GM19023 (cell line): ENCODE measurements at regions not wholly inside any gene's neighbourhood (a gene's known extent, or its start where the extent isn't known, plus 50 kb on each side); places are given as distances from the start of the nearest gene placed in this dataset.
"Not testable (repeated sequence)": the region's sequence is repeated elsewhere in the genome, so short reads cannot be mapped to it uniquely, and the experiment has no call there.

ENCODE experiments used
- ATAC-seq: cut with Tn5 transposase; IDR thresholded peaks from one replicate; pipeline ENCODE4 v1.9.1; 2021; ENCODE audit warnings: mild to moderate bottlenecking, moderate library complexity; ENCODE audit not compliant: unreplicated experiment

DNA sequence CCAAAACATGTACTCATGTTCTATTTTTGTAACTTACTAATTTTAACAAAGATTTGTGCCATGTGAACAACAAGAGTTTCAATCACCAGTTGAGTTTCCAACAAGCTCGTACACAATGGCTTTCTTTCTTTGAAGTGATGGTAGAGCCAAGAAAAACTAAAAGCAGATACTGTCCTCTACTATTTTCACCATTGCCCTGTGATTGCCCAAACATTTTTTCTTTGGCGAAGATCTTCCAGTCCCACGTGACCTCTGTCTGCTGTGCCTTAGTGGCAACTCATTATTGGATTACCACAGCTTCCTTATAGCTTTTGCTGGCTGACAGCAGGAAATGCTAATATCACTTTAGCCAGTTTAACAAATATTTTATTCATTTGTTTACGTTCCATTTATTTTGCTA lies 1147.1 kb downstream of the STIM2 start:
- no peak for ATAC-seq

DNA sequence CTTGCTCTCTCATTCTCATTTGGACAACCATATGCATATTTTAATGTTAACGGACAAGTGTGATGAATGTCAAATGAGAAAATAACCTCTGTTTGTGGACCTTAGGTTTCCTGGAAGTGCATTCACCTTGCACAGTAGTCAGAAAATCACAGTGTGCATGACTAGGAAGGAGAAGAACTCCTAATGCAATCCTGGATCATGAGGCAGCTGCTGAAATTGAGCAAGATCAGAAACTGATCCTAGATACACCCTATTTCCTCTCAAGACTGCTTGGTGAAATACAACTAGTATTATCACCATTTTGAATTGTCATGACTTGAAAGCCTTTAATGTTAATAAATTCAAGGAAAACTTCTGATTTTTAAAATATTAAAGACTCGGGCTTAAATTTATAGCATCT lies 1148.9 kb downstream of the STIM2 start:
- ATAC-seq = no peak

DNA sequence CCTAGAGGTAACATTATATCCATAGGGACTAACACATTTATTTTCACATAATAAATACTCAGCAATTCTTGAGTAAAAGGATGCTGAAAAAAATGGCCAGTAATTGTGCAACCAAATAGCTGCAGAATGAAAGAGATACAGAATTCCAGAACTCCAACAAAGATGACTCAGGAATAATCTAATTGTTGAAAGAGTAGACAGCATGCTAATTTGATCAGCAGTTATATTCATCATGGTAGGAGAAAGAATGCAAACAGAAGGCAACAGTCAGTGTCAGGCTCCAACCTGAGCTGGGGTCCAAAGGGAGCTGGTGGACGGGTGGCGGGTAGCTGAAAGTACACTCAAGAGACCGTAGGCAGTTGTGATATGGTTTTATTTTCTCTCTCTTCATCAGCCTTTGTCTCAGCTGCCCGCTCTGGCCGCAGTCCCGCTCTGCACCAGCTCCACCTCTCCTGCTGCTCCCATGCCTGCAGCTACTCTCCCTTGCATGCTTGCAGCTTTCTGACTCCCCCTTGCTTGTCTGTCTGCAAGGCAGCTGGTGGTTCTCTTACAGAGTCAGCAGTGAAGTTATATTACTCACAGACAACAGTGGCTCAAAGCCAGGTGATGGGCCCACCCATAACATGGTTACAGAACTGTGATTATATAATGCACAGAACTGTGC lies 1150.1 kb downstream of the STIM2 start:
- ATAC-seq = no peak

DNA sequence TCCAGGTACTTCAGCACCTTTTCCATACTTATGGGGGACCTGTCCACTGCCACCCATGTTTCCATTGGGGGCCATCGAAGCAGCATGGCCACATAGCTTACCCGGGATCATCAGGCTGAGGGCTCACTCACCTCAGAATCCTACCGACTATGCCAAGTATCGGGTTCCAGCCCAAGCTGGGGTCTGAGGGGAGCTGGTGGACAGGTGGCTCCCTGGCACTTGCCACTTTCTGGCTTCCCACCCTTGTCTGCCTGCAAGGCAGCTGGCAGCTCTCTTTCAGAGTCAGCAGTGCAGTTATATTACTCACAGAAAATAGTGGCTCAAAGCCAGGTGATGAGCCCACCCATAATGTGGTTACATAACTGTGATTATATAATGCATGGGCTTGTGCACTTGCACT lies 1153.8 kb downstream of the STIM2 start:
- ATAC-seq = no peak

DNA sequence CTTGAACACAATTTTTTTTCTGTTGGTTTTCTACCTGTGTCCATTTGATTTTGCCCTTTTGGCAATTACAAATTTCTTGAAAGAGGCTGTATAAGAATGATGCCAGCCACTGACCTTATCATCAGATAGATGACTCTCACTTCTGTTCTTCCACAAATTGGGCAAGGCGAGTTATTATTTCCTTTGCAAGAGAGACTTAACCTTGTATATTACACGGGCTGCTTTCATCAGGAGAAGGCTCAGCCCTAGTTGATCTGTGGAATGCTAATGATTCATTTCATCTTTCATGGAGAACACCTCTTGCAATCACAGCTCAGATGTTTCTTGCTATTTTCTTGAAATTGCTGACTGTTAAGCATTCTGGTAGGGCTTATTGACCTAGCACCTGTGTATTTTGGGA lies 1155.4 kb downstream of the STIM2 start:
- ATAC-seq = no peak

DNA sequence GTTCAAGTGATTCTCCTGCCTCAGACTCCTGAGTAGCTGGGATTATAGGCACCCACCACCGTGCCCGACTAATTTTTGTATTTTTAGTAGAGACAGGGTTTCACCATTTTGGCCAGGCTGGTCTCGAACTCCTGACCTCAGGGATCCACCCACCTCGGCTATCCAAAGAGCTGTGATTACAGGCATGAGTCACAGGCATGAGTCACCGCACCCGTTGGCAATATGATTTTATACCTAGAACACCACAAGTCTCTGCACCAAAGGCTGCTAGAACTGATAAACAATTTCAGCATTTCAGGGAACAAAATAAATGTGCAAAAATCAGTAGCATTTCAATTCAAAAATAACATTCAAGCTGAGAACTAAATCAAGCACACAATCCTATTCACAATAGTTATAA lies 1177.6 kb downstream of the STIM2 start:
- not testable (repeated sequence) for ATAC-seq

DNA sequence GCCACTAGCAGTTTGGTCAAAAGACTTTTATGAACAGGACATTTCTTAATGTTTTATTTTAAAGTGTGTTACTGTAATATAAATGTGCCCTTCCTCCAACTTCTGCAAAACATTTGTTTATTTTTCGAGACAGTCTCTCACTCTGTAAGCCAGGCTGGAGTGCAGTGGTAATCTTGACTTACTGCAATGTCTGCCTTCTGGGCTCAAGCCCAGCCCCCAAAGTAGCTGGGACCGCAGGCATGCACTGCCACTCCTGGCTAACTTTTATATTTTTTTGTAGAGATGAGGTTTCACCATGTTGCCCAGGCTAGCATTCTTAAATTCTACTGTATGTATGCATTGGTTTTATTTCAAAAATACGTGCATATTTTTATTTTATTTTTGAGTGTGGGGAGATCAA lies 1201.9 kb downstream of the STIM2 start:
- ATAC-seq = no peak

DNA sequence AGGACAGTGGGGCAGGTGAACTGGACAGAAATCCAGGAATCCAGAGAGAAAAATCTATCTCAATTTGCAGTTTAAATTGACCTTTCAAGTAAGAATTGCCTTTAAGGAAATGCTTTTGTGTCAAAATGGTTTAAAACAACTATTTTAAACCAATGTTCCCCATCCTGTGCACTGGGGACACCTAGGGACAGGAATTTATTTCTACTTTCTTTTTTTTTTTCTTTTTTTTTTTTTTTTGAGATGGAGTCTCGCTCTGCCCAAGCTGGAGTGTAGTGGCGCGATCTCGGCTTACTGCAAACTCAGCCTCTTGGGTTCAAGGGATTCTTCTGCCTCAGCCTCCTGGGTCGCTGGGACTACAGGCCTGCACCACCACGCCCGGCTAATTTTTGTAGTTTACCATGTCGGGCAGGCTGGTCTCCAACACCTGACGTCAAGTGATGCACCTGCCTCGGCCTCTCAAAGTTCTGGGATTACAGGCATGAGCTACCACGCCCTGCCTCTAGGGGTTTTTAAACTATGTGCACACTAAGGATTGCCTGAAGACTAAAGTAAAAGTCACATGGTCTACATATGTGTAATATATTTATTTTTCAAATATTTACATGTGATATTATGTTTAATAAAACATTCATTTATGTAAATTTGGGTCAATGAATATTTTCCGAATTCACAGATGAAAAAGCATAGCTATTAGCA lies 1213.4 kb downstream of the STIM2 start:
- no peak for ATAC-seq

DNA sequence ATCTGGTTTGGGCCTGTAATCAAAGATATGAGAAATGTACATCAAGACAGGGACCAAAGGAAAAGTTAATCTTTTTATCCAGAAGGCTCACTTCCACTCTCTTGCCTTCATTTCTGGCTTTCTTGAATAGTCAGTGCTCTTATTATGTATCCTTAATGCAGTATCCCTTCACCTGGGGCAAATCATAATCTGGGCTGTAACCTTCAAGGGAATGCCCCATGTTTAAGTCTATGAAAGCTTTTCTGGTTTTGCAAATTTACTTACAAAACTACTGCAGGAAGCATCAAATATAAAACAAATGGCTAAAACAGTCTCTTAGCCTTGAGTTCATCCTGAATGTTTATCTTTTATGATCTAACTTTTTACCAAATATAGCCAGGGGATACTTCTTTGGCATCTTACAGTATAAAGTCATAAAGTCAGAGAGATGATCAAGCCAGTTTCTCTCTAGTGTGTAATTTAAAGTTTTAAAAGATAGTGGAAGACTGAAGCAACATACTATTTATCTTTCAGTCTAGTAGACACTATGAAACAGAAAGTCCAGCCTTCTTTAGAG lies 1214.8 kb downstream of the STIM2 start:
- no peak for ATAC-seq

DNA sequence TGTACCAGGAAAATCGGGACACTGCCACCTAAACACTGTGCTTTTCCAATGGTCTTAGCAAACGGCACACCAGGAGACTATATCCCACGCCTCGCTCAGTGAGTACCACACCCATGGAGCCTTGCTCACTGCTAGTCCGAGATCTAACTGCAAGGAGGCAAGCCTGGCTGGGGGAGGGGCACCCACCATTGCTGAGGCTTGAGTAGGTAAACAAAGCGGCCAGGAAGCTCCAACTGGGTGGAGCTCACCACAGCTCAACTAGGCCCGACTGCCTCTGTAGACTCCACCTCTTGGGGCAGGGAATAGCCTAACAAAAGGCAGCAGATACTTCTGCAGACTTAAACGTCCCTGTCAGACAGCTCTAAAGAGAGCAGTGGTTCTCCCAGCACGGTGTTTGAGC lies 1216.6 kb downstream of the STIM2 start:
- not testable (repeated sequence) for ATAC-seq

DNA sequence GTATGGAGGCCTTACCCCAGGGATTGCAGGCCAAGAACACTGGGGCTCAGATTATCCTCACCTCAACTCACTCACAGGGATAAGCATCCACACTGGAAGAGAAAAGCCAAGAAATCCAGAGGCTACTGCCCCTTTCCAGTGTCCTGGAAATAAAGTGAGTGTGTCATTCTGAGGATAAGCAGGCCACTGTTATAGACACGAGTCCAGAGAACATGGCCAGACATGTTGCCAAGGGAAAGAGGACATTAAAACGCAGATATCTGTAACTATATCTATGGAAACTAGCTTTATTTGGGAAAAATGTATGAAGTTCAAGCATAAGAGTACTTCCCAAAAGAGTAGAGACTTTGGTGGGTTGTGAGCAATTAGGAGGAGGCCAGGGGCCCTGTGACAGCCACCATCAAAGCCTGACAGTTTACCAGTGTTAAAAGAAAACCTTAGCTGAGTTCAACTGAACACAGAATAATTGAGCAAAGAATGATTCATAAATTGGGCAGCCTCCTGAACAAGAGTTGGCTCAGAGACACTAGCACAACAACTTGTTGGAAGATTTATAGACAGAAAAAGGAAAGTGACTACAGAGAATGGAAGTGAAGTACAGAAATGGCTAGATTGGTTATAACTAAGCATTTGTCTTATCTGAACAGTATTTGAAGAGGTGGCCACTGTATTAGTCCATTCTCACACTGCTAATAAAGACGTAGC lies 1222.2 kb downstream of the STIM2 start:
- ATAC-seq = no peak

DNA sequence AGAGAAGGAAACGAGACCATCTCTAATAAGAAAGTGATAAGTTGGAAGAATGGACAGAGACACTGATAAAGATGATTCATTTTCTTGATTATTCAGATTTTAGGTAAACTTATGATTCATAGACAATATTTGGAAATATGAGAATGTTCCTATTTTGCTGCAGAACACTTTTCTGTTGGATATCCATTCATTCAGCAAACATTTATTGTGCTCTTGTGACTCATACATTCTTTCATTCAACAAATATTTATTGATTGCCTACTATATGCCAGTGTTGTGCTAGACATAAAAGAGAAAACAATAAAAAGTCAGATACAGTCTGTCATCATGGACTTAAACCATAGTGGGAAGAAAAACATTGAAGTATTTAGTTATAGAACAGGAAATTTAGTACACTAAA lies 1232.0 kb downstream of the STIM2 start:
- no peak for ATAC-seq

DNA sequence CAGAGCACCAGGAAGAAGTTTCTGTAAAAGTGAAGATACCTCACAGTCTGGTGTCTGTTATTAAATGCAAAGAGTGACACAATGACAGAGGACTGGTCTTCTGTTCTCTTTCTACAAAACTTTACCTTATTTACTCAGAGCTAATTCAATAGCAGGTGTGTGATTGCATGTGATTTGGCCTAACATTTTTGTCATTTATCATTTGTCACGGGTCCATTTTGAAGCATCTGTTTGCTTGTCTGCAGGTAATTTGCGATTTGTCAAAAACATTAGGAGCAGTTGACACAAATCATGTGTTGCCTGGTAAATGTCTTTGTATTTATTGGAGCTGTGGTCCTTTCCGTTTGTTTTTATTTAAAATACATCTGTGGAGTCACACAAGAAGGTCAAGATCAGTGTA lies 1232.4 kb downstream of the STIM2 start:
- no peak for ATAC-seq

DNA sequence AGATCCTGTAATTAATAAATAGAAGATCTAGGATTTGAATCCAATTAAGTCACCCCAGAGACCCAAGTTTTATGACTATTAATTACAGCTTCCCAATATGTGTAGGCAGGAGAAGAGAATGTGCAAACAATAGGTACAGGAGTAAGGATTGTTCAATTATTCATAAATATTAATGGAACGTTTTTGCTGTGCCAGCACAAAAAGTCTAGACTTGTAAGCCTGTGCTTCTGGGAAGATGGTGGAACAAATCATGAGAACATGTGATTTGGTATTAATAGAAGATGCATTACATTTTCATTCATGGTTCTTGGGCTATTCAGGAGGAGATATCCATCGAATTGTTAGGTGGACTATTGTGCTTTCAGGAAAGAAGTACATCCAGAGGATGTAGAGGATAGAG lies 1240.9 kb downstream of the STIM2 start:
- ATAC-seq = no peak

DNA sequence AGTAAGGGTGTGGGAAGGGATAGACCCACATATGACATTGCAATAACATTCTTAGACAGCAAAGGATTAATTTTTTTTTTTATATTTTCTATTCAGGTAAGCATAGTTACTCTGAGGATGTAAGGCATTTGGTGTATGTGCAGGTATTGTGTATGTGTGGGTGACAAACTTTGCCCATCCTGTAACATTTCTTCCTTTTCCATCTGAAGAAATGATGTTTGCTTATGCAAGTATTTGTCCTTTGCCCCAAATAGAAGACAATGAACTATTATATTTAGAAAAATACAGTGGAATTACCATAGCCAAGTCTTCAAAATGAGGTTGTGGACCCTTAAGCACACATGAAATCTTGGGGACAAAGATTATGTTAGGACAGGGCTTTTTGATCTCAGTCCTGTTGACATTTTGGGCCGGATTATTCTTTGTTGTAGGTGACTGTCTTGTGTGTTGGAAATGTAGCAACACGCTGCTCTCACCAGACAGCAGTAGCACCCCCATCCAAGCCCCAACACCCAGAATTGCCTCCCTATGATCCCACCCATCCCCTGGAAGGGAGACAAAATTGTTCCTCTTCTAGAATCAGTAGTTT lies 1244.7 kb downstream of the STIM2 start:
- no peak for ATAC-seq

DNA sequence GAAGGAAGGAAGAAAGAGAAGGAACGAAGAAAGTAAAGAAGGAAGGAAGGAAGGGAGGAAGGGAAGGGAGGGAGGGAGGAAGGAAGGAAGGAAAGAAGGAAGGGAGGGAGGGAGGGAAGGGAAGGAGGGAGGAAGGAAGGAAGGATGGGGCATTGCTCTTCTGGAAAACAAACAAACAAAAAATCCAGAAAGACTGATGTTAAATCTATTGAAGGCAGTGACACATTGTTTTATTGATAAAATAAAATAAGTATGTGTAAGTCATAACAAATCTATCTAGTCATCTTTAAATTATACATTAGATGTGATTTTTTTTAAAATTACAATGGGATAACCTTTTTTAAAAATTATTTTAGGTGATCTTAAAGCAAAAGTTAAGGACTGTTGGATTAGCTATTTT lies 1245.5 kb downstream of the STIM2 start:
- no peak for ATAC-seq

DNA sequence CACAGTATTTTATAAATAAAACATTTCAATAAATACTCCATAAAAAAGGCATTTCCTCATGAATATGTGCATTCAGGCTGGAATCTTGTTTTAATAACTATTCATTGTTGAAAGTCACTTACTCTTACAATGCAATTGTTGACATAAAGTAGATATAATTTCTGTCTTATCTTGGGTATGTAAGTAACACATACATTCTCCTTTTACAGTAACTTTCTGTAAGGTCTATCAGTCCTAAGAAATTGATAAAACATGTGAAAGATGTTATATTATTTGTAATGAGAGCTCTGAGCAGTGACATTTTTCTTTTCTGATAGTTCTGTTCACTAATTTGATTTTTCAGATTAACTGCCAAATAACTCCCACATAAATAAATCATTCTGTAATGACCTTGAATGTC lies 1249.2 kb downstream of the STIM2 start:
- no peak for ATAC-seq

DNA sequence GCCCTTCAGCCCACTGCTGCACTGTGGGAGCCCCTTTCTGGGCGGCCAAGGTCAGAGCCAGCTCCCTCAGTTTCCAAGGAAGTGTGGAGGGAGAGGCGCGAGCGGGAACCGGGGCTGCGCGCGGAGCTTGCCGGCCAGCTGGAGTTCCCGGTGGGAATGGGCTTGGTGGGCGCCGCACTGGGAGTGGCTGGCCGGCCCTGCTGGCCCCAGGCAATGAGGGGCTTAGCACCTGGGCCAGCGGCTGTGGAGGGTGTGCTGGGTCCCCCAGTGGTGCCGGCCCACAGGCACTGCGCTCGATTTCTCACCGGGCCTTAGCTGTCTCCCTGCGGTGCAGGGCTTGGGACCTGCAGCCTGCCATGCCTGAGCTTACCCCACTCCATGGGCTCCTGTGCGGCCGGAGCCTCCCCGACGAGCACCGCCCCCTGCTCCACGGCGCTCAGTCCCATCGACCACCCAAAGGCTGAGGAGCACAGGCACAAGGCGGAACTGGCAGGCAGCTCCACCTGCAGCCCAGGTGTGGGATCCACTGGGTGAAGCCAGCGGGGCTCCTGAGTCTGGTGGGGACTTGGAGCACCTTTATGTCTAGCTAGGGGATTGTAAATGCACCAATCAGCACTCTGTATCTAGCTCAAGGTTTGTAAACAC lies 1252.2 kb downstream of the STIM2 start:
- ATAC-seq = not testable (repeated sequence)

DNA sequence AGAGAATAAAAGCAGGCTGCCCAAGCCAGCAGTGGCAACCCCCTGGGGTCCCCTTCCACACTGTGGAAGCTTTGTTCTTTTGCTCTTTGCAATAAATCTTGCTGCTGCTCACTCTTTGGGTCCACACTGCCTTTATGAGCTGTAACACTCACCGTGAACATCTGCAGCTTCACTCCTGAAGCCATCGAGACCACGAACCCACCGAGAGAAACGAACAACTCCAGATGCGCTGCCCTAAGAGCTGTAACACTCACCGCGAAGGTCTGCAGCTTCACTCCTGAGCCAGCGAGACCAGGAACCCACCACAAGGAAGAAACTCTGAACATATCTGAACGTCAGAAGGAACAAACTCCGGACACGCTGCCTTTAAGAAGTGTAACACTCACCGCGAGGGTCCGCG lies 1252.9 kb downstream of the STIM2 start:
- ATAC-seq = not testable (repeated sequence)

DNA sequence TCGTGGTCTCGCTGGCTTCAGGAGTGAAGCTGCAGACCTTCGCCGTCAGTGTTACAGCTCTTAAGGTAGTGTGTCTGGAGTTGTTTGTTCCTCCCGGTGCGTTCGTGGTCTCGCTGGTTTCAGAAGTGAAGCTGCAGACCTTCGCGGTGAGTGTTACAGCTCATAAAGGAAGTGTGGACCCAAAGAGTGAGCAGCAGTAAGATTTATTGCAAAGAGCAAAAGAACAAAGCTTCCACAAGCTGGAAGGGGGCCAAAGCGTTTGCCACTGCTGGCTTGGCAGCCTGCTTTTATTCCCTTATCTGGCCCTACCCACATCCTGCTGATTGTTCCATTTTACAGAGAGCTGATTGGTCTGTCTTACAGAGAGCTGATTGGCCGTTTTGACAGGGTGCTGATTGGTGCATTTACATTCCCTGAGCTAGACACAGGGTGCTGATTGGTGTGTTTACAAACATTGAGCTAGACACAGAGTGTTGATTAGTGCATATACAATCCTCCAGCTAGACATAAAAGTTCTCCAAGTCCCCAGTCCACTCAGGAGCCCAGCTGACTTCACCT lies 1256.0 kb downstream of the STIM2 start:
- ATAC-seq = not testable (repeated sequence)
